ENCODE measurements at regions not wholly inside any gene's neighbourhood (a gene's known extent, or its start where the extent isn't known, plus 50 kb on each side); places are given as distances from the start of the nearest gene placed in this dataset.

DNA sequence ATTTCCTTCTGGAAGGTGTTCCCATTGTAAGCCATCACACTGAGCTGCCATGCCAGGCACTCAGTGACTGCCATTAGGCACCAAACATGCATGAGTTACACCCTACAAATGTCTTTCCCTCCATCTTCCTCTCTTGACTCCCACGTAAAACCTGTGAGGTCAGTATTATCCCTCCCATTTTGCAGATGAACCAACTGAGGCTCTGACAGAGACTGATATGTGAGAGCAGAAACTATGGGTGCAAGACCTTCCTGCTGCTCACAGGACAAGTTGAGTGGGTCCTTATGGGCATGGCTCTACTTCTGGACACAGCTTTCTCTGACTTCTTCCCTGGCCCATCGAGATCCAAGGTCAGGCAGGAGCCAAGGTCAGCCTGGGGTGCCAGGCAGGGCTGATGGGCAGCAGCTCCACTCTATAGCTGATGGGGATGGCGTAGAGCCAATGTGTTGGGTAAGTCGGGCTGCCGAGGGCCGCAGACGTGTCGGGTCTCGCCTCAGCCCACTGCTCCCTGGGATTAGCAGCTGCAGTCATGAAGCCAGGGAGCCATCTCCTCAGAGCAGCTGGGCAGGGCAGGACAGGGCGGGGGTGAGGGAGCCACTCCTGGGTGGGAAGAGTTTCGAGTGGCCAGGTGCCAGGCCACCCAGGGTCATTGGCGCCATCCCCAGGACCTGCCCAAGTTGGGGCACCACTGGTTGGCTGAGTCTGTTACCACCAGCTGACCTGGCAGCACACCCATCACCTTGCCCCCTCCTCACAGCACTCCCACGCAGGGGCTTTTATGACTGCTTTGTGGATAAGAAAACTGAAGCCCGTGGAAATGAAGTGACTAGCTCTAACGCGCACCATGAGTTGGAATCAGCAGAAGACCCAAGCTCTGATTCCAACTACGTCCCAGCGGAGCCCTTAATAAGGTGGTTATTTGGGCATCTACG, 117.8 kb upstream of the ZMIZ1 start:
- no peaks in the 10 kb centered on the region for H3K36me3 Mint-ChIP-seq
- H3K27ac Mint-ChIP-seq, result no peak overlapping the region
- no peaks in the 10 kb centered on the region for H3K9me3 Mint-ChIP-seq
- no peak for DNase-seq
- no peaks in the 10 kb centered on the region for H3K27me3 Mint-ChIP-seq
- H3K4me1 Mint-ChIP-seq, result no peaks in the 10 kb centered on the region
- H3K4me3 Mint-ChIP-seq, result no peak overlapping the region

GRCh38 chr10:78952030-78952429, 116.7 kb upstream of the ZMIZ1 start:
- Mint-ChIP-seq H3K4me1 (no peaks in the 10 kb centered on the region), H3K9me3 (no peaks in the 10 kb centered on the region), H3K27me3 (no peaks in the 10 kb centered on the region), H3K36me3 (no peaks in the 10 kb centered on the region), H3K4me3 (no peak overlapping the region), H3K27ac (no peak overlapping the region)
- DNase-seq, result no peak

DNA sequence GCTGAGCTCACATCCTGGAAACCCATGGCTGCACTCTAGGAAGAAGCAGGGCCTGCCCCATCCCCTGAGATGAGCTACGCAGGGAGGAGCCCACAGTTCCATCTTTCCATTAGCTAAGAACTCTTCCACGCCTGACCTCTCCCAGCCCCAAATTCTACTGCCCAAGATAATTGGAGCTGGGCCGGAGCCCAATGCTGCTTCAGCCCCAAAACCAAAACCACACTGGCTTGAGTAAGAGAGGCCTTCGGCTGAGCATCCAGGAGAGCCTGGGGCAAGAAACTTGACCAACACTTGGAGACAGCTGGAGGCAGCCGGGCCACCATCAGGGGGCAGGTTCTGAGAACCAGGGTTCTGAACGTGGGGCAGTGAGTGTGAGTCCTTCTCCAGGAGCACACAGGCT, 116.1 kb upstream of the ZMIZ1 start:
- H3K4me1 Mint-ChIP-seq, result no peaks in the 10 kb centered on the region
- no peaks in the 10 kb centered on the region for H3K27me3 Mint-ChIP-seq
- no peaks in the 10 kb centered on the region for H3K36me3 Mint-ChIP-seq
- no peak overlapping the region for H3K4me3 Mint-ChIP-seq
- H3K9me3 Mint-ChIP-seq, result no peaks in the 10 kb centered on the region
- no peak overlapping the region for H3K27ac Mint-ChIP-seq
- no peak for DNase-seq

DNA sequence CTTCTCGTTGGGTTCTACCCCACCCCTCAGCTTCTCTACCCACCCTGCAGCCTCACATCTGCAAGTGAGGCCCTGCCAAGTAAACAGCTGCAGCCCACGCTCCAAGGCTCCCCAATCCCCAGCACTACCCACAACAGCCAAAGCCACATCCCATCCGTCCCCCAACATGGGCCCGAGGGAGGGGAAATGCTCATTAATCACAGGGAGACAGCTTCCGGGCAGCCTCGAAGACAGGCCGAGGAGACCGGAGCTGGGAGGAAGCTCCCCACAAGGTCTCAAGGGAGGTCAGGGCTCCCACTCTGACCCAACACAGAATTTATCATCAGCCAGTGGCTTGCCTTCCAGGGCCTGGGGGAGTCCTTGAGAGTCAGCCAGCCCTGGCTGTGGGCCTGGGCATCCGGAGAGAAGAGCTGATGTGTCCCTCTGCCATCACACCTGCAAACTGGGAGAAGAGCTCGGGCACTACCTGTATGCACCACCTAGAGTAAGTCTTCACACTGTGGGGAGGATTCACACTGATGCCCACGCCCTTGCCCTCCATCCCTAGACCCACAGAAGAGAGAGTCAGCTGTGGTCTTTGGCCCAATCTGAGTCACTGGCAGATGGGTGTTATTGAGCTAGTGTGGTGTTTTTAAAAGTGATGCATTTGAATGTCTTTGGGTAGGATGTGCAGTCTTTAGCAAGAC, 115.5 kb upstream of the ZMIZ1 start:
- H3K4me1 Mint-ChIP-seq, result no peaks in the 10 kb centered on the region
- no peaks in the 10 kb centered on the region for H3K27me3 Mint-ChIP-seq
- no peak overlapping the region for H3K4me3 Mint-ChIP-seq
- no peaks in the 10 kb centered on the region for H3K9me3 Mint-ChIP-seq
- no peak for DNase-seq
- H3K27ac Mint-ChIP-seq, result no peak overlapping the region
- no peaks in the 10 kb centered on the region for H3K36me3 Mint-ChIP-seq

GRCh38 chr10:78953799-78954297, 114.9 kb upstream of the ZMIZ1 start:
- Mint-ChIP-seq H3K4me1 (no peaks in the 10 kb centered on the region), H3K27me3 (no peaks in the 10 kb centered on the region), H3K36me3 (no peaks in the 10 kb centered on the region), H3K4me3 (no peak overlapping the region), H3K27ac (no peak overlapping the region), H3K9me3 (no peaks in the 10 kb centered on the region)
- no peak for DNase-seq

DNA sequence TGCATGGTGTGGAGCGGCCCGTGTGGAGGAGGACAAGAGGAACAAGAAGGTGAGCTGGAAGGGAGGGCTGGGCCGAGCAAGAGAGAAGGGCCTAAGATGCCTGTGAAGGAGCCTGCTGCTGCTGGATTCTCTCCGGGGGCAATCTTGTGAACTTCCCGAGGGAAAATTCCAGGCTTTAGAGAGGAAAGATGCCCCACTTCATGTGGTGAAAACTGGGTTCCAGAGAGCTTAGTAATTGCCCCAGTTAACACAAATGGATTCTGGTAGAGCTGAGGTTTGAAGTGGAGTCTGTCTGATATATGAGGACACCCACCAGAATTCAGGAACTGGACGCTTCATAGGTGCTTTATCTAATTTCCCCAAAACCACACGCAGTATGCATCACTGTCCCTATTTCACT, 114.1 kb upstream of the ZMIZ1 start:
- Mint-ChIP-seq H3K4me1 (no peaks in the 10 kb centered on the region), H3K27me3 (no peaks in the 10 kb centered on the region), H3K9me3 (no peaks in the 10 kb centered on the region), H3K4me3 (no peak overlapping the region), H3K36me3 (no peaks in the 10 kb centered on the region), H3K27ac (no peak overlapping the region)
- no peak for DNase-seq

DNA sequence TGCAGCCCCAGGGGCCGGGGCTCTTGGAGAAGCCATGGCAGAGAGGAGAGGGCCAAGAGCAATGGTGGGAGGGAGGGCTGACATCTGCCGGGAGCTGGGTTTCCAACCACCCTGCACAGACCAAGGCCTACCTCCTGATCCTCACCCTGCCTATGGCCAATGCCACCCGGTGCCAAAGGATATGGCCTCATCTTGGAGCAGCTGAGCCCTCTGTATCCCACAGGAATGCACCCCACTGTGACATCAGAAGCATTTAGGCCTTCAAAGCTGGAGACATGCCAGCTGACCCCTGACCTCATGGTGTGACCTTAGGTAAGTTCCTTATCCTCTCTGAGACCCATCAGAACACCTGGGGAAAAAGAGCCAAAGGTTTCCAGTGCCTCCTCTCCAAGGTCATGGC, 113.6 kb upstream of the ZMIZ1 start:
- Mint-ChIP-seq H3K27me3 (no peaks in the 10 kb centered on the region), H3K36me3 (no peaks in the 10 kb centered on the region), H3K4me3 (no peak overlapping the region), H3K4me1 (no peaks in the 10 kb centered on the region), H3K9me3 (no peaks in the 10 kb centered on the region), H3K27ac (no peak overlapping the region)
- no peak for DNase-seq

- Mint-ChIP-seq H3K4me1 (no peaks in the 10 kb centered on the region), H3K27ac (no peak overlapping the region), H3K9me3 (no peaks in the 10 kb centered on the region), H3K4me3 (no peak overlapping the region), H3K36me3 (no peaks in the 10 kb centered on the region), H3K27me3 (no peaks in the 10 kb centered on the region)
- no peak for DNase-seq
Measured at GRCh38 chr10:78956391-78956790, 112.4 kb upstream of the ZMIZ1 start.

- Mint-ChIP-seq H3K4me1 (no peaks in the 10 kb centered on the region), H3K9me3 (no peaks in the 10 kb centered on the region), H3K27ac (no peak overlapping the region), H3K27me3 (no peaks in the 10 kb centered on the region), H3K36me3 (no peaks in the 10 kb centered on the region), H3K4me3 (no peak overlapping the region)
- no peak for DNase-seq
Measured at GRCh38 chr10:78957471-78958039, 111.2 kb upstream of the ZMIZ1 start.

GRCh38 chr10:78959217-78959923, 109.4 kb upstream of the ZMIZ1 start:
- Mint-ChIP-seq H3K4me3 (no peak overlapping the region), H3K27ac (no peak overlapping the region), H3K4me1 (no peaks in the 10 kb centered on the region), H3K9me3 (no peaks in the 10 kb centered on the region), H3K27me3 (no peaks in the 10 kb centered on the region), H3K36me3 (no peaks in the 10 kb centered on the region)
- DNase-seq, result no peak

GRCh38 chr10:78959924-78960285, 108.9 kb upstream of the ZMIZ1 start:
- H3K4me1 Mint-ChIP-seq, result no peaks in the 10 kb centered on the region
- no peaks in the 10 kb centered on the region for H3K9me3 Mint-ChIP-seq
- no peak for DNase-seq
- H3K36me3 Mint-ChIP-seq, result no peaks in the 10 kb centered on the region
- no peak overlapping the region for H3K27ac Mint-ChIP-seq
- no peak overlapping the region for H3K4me3 Mint-ChIP-seq
- no peaks in the 10 kb centered on the region for H3K27me3 Mint-ChIP-seq

- Mint-ChIP-seq H3K27me3 (no peaks in the 10 kb centered on the region), H3K27ac (no peak overlapping the region), H3K4me3 (no peak overlapping the region), H3K4me1 (no peaks in the 10 kb centered on the region), H3K9me3 (no peaks in the 10 kb centered on the region), H3K36me3 (no peaks in the 10 kb centered on the region)
- no peak for DNase-seq
Measured at GRCh38 chr10:78960316-78960800, 108.4 kb upstream of the ZMIZ1 start.

DNA sequence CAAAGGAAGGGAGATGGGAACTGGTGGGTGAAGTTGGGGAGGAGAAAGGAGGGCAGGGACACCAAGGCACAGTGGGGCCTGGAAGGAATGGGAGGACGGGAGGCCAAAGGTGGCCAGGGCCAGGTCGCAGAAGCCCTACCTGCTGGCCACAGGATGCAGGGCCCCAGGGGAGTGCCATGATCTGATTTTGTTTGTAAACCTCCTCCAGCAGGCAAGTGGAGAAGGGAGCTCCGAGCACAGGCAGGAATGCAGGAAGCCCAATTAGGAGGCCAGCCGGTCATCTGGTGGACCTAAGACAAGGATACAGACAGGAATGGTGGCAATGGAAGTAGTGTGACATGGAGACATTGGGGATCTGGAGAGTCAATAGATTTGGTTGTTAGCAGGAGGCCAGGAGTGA, 107.0 kb upstream of the ZMIZ1 start:
- H3K27me3 Mint-ChIP-seq, result no peaks in the 10 kb centered on the region
- H3K4me1 Mint-ChIP-seq, result no peaks in the 10 kb centered on the region
- no peak overlapping the region for H3K27ac Mint-ChIP-seq
- H3K9me3 Mint-ChIP-seq, result no peaks in the 10 kb centered on the region
- H3K4me3 Mint-ChIP-seq, result no peak overlapping the region
- no peak for DNase-seq
- no peaks in the 10 kb centered on the region for H3K36me3 Mint-ChIP-seq

DNA sequence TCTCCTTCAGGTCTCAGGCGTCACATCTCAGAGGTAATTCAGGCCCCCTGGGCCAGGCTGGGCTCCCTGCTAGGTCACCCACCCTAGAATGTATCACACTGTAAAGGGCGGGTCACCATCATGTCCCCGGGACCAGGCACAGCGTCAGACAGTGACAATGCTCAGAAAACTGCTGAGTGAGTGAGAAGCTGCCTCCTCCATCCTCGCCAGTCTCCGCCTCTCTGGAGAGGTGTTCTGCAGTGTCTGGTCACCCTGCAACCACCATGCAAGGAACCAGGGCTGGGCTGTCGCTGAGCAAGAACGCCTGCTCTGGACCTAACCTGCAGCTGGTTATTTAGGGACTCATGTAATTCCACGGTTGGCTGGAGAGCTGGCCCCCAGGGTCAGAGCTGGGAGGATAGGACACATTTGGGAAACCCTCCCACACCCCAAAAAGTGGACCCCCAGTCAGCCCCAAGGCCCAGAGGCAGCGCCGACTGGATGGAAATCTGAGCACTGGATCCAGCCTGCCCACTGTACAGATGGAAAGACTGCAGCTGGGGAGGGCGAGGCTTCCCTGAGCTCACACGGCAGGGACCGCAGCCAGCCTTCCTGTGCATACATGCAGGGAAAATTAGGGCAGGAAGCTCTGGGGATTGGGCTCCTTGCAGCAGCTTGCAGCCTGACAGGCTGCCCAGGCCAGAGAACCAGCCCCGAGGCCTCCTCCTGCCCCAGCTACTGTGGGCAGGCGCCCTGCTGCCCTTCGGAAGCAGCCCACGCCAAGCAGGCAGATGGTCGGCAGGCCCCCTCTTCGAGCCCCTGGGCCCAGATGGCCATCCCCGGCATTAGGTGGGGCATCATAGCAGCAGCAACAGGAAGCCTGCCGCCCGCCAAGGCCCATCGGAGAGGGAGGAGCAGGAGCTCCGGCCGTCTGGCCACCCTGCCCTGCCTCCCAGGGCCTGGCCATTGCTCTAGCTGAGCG, 105.4 kb upstream of the ZMIZ1 start:
- no peaks in the 10 kb centered on the region for H3K4me1 Mint-ChIP-seq
- no peak for DNase-seq
- H3K27me3 Mint-ChIP-seq, result no peaks in the 10 kb centered on the region
- H3K9me3 Mint-ChIP-seq, result no peaks in the 10 kb centered on the region
- no peak overlapping the region for H3K4me3 Mint-ChIP-seq
- no peak overlapping the region for H3K27ac Mint-ChIP-seq
- no peaks in the 10 kb centered on the region for H3K36me3 Mint-ChIP-seq

All from activated naive CD8-positive, alpha-beta T cell treated with anti-CD3 and anti-CD28 coated beads for 36 hours (primary cell).